HG03097 (cell line): ENCODE measurements at regions not wholly inside any gene's neighbourhood (a gene's known extent, or its start where the extent isn't known, plus 50 kb on each side); places are given as distances from the start of the nearest gene placed in this dataset.
"Not testable (repeated sequence)": the region's sequence is repeated elsewhere in the genome, so short reads cannot be mapped to it uniquely, and the experiment has no call there.

ENCODE experiments used
- ATAC-seq: cut with Tn5 transposase; IDR thresholded peaks from one replicate; pipeline ENCODE4 v1.9.1; 2021; ENCODE audit not compliant: unreplicated experiment, low FRiP score

DNA sequence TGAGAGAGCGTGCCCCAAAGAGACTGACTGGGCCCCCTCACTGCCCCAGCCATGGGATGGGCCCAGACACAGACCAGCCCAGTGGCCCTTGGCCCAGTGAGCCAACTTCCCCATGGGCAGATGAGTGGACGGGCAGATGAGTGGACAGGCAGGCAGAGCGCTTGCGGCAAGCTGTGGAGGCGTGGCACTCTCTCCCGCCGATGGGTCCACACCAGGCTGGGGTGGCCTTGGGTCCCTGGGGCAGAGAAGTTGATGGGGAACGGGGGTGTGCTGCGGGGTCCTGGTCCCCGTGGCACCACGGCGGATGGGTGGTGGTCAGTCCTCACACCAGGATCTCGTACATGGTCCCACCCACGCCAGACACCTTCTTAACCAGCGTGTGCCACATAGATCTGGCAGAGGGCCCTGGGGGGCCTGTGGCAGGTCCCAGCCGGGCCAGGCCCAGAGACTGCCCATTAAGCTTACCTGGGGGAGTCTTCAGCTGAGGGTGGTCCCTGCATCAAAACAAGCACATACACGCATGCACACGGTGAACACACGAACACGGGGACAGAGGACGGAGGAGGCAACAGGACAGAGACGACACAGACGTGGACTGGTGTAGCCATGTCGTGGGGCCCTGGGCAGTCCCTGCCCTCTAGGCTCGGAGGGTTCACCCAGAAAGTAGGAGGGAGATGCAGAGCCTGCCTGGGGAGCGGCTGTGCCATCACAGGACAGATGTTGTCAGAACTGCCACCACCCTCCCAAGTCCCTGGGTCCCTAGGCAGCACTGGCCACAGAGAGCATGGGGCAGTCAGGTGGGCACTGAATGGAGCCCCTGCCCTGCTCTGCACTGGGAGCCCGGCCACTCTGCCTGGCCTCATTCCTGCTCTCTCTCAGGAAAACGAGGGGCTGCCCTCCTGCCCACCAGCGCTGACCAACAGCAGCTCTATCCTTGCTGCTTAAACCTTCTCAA is 182.2 kb downstream of the IGLL1 start:
- ATAC-seq = no peak

DNA sequence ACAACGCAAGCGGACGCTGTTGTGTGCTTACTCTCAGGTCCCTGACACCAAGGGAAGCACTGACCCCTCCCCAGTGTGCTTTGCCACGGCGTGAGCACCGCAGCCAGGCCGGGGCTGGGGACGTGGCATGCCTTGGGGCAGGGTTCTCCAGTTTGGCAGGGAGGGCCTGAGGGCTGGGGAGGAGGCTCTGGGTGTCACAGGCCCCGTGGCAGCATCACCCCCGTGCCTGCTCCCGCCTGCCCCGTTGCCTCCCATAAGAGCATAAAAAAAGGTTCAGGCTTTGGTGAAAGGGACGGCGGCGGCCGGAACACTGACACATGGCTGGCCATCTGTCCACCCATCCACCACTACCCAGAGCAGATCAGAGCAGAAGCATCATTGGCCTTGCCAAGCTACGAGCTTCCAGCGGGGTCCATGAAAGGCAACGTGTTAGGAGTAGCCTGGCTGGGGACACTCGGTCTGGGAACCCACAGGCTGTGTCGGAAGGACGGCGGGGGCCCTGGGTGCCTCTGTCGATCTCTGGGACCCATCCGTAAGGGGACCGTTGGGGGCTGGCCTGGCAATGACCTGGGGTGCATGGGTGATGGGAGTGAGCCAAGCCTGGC is 183.0 kb downstream of the IGLL1 start:
- no peak for ATAC-seq

DNA sequence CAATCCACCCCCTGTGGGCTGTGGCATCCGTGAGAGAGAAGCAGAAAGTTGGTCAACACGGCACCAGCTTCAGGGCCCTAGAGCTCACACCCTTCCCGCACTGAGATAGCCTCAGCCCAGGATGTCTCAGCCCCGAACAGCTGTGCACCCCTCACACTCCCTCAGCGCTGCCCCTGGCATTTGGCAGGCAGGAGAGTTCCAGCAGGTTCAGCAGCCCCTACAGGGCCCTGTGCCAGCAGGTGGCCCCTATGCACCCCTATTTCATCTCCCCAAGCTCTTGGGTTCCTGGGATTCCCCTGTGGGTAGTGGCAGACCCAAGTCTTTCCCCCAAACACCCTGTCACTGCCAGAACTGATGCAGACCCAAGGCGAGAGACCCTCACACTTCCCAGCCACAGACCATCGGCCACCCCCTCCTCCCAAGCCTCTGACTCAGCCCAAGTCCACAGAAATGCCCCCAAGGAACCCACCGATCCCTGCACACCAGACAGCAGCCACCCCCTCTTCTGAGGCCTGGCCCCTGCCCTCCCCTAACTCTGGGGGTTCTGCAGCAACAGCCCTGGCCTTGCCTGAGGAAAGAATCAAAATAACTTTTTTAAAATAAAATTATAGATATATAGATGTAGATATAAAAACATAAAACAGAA is 183.6 kb downstream of the IGLL1 start:
- ATAC-seq = no peak

DNA sequence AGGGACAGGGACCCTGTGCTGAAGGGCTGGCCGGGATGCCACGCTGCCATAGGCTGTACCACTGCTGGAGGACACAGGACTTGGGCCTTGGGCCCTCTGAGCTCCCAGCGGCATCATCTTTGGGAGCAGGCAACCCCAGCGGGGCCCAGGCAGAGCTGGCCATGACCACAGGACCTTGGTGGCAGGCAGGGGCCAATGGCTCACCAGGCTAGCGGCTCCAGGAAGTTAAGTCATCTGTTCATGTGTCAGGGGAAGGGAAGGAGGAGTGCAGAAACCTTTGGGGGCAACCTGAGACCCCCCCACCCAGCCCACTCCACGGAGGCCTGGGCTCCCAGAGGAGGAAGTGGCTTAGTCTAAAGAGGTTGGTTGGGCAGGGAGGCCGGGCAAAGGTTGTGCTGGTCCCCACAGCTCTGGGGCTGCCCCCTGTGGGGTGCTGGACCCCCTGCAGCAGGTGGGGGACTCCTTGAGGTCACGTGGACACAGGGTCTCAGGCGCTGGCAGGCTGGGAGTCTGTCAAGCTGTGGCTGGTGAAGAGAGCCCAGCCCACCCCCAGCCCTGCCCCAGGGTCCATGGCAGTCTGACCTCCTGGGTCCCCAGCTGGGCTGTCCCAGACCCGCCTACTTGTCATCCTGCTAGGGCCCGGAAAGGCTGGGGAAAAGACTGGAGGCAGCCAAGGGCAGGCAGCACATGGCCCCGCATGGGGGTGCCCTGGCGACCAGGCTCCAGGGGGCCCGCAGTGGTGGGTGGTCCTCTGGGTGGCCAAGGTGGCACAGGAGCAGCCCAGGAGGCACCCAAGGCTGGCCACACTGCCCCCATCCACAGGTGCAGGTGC is 184.3 kb downstream of the IGLL1 start:
- no peak for ATAC-seq

DNA sequence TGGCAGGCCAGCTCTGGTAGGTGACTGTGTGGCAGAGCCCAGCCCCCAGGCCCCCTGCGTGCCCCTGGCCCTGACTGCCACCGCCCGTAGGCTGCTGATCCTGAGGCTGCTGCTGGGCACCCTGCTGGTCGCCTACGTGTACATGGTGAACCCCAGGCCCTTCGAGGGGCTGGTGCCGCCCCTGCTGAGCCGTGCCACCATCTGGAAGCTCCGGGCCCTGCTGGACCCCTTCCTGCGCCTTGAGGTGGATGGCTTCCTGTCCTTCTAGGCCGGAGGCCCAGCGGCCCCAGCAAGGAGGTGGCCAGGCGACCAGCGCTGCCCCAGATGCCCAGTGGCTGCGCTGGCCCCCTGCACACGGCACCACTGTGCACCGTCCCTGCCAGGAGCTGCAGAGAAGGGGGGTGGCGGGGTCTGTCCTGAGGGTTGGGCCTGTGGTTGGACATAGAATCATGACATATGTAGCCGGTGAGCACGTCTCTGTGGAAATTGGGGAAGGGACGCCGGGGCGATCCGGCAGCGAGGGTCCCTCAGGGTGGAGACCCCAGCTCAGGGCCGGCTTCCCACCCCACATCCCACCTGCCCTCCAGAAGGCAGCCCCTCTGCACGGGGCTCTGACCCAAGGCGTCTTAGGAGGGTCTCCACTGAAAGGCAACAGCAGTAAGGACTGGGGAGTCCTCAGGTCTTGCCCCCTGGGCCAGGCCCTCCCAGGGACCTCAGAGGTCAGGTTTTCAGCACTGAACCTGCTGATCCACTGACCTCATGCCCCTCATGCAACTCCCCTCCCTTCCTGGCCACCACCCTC is 185.4 kb downstream of the IGLL1 start:
- no peak for ATAC-seq

DNA sequence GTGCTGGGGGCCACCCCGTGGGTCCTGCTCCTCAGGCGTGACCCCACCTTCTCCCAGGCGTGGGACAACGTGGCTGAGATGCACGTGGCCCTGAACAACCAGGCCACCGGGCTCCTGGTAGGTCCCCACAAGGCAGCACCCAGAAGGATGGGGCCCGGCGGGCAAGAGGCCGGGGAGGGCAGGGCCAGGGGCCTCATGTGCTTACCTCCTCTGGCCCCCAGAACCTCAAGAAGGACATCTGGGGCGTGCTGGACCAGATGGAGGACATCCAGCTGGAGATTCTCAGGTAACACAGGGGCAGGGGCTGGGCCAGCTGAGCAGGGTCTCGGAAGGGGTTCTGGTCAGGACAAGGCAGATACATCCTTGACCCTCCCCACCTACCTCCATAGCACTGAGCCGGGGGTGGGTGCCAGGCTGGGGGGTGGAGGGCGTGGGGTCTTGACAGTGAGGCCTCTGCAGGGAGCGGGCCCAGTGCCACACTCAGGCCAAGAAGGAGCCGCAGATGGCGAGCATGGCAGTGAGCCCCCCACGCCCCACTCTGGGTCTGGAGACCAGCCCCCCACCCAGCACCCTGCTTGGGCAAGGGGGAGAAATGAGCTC is 186.3 kb downstream of the IGLL1 start:
- no peak for ATAC-seq

DNA sequence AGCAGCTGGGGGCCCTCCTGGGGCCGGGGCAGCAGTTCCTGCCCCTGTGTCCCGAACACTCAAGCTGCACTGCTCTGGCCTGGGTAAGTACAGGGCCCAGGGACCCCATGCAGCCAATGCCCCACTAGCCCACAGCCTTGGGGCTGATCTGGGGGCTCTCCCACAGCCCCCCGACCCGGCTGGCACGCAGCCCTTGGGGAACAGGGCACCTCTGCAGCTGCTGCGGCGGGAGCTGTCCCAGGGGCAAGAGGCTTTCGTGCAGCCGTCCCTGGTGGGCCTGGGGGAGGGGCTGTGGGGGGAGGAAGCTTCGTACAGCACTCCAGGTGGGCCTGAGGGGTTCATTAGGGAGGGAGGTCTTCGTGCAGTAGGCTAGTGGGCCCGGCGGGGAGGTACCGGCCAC is 186.9 kb downstream of the IGLL1 start:
- ATAC-seq = not testable (repeated sequence)

DNA sequence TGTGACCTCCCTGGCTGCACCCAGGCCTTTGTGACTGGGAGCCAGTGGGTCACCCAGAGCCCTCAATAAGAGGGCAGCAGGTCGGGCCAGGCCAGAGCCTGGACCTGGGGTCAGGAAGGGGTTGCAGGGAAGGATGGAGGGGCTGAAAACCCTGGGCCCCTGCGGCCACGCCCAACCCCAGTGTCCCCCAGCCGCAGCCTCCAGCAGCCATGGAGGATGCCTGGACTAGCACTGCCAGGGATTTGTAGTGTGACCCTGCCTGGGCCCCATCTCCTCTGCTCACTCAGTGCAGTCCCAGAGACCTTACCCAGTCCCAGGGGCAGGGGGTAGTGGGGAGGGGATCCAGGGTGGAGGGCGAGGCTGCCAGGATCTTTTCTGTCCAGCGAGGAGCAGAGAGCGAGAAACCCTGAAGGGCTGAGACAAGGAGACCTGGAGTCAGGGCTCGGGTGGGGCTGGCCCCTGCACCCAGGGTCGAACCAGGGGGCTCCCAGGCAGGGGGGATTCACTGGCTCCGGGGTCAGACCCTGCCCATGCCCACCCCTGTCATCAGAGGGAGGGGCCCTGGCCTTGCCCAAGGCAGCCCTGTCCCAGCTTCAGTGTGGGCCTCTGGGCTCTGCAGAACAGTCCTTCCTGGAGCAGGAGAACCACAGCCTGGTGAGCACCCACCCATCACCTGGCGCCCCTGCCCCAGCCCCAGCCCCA is 187.5 kb downstream of the IGLL1 start:
- no peak for ATAC-seq

DNA sequence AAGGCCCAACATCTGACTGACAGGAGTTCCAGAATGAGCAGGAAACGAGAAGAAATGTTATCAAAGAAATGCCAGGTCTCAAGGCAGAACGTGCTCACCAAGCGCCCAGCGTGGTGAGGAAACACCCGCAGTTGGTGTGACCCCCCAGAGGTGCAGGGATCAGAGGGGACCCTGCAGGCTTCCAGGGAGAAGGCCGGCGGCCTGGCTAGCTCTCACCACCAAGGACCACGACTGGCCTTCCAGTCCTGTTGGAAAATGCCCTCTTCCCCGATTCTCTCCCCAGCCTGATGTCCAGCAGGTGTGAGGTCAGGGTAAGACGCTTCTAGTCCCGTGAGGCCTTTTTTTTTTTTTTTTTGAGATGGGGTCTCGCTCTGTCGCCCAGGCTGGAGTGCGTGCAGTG is 189.1 kb downstream of the IGLL1 start:
- no peak for ATAC-seq

DNA sequence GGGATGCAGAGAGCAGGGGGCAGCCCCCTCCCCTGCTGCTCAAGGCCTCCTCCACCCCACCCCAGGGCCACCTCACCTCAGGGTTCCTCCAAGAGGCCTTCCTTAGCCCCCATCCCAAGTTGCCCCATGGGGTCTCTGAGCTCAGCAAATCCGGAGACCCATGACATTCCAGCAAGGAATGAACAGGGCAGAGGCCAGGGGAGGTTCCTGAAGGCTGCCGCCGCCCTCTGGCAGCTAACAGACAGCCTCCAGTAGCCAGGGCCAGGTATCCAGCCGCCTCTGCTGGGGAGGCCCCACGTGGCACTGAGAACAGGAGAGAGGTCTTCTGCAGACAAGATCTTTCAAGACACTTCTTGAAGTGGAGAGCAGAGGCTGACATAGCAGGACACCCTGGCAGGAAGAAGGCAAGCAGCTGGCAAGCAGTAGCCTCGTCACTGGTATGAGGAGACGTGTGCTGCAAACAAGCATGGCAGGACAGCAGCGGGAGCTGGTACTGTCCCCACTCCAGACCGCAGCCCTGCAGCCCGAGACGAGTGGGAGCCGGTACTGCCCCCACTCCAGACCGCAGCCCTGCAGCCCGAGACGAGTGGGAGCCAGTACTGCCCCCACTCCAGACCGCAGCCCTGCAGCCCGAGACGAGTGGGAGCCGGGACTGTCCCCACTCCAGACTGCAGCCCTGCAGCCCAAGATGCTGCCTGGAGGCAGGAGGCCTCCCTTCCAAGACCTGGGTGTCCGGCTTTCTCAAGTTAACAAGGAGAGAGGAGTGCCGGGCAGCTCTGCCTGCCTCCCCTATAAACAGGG is 190.6 kb downstream of the IGLL1 start:
- no peak for ATAC-seq

DNA sequence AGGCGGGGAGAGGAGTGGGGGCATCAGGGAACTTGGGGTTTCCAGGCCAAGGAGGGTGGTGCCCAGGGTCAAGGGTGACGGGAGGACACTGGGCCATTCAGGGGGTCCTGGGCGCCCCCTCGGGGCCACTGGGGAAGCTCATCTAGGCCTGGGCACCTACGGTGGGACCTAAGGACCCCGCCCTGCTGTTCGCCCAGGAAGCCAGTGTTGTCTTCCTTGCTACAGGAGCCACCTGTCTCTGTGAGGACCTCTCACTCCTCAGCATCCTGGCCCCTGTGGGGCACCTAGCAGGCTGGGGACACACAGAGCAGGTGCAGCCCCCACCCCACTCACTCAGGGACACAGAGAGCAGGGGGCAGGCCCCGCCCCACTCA is 191.6 kb downstream of the IGLL1 start:
- ATAC-seq = no peak

DNA sequence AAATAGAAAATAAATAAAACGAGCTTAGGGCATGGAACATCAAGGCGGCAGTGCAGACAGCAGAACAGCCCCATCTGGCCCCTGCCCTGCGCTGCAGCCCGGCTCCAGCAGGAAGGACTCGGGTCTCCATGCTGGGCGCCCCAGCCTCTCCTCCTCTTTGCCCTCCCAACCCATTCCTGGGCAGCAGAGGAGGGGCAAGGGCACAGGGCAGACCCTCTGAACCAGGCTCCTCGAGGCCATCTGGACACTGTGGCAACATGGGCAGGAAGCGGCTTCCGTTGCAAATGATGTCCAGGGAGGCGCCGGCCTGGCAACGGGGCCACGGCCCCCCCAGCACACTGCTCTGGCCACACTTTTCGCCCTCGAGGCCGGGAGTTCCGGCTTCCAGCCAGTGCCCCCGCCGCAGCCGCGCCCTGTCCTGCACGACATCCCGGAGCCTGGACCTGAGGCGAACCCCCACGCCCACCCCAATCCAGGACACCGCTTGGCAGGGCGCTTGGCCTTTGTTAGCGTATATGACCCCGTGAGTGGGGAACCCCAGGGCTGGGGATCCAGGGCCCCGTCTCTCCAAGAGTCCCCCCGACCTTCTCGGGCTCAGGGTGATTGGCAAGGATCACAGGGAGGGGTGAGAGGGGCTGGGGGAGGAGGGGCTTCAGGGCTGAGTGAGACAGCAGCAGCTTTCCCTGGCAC is 192.1 kb downstream of the IGLL1 start:
- ATAC-seq = no peak

DNA sequence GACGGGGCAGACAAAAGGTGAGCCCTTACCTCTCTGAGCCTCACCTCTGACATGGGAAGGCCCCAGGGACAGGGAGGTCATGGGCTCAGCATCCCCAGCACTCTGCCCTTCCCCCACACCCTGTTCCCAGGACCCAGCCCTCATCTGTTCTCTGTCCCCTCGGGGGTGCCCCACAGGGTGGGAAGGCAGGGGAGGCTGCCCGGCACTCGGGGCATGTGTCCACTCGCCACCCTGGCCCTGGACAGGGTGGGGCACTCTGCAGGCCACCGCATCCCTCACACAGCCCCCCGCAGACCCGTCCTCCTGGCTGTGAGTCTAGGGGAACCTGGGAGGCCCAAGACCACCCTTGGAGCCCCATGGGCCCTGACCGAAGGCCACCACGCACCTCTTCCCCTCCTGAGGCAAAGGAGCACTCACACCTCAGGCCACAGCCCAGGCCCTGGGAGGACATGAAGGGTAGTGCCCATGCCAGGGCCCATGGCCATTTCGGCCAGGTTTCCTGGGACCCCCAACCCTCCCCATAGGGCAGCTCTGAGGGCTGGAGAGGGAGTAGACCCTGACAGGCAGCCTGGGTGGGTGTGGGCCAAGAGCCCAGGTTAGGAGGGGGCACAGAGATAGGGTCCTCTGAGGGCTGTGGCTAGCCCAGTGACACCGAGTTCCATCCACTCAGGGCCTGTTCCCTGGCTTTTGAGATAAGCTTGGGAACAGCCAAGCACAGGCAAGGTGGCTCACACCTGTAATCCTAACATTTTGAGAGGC is 193.1 kb downstream of the IGLL1 start:
- no peak for ATAC-seq

DNA sequence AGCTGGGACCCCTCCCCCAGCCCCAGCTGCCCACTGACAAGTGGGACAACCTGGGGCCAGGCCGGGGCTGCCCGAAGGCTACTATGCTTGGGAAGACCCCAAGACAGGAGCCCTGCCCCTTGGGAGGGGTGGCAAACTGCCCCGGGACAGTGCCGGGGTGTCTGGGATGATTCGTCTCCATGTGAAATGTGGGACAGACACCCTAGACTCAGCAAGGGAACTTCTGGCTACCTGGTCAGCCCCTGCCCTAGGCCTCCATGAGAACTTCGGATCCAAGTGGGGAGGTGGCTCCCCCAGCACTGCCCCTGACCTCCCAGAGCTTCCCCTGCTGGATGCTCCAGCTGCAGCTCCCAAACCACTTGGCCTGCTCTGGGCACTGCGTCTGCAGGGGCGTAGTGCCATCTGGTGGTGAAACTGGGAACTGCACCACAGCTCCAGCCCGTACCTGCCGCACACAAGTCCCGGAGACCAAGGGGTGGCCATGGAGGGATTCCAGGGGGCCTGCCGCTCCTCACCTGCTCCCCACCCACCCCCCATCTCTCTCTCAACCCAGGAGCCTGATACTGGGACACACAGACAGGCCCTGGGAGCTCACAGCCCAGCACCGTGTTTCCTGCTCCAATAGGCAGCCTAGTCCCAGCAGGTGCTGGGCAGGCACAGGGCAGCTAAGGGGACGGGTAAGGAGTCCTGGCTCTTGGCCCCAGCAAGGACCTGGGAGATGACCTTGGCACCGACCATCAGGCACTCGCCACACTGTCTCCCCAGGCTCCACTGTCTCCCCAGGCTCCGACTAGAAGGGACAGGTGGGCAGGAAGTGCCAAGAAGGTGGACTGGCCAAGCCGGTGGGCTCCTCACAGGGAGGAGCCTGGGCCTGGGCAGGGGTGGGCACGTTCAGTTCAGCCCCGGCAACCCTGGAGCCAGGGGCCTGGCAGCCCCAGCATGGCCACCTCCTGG is 194.1 kb downstream of the IGLL1 start:
- no peak for ATAC-seq

DNA sequence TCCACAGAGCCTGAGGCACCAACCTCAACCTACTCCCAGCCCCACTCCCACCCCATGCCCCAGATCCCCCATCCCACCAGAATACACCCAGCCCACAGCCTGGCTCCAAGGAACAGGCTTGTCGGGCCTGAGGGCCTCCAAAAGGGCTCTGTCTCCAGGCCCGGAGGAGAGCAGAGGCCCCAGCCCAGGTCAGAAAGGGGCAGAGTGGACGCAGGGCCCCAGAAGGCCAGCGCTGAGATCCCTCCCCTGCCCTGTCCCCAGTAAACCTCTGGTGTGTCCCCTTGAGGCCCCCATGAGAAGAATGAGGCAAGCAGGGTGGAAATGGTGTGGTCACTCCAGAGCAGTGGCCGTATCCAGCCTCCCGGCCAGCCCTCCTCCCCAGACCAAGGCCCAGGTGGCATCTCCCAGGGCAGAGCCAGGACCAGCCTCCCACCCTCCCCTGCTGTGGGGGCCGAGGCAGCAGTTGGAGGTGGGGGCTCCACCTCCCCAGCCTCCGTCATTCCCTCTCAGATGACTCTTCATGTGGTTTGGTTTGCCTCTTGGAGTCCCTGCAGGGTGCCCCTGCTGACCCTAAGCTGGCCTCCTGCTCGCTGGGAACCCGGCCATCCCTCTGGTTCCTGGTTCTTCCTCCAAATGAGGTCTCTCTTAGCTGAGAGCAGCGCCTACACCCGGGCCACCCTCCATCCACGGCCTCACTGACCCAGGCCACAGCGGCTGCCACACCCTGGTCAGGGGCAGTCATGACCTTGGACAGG is 195.0 kb downstream of the IGLL1 start:
- ATAC-seq = no peak
